ENCODE measurements at regions not wholly inside any gene's neighbourhood (a gene's known extent, or its start where the extent isn't known, plus 50 kb on each side); places are given as distances from the start of the nearest gene placed in this dataset.
"Not testable (repeated sequence)": the region's sequence is repeated elsewhere in the genome, so short reads cannot be mapped to it uniquely, and the experiment has no call there.

- no peak for DNase-seq (ENCODE audit: low spot score)
Measured at GRCh38 chr3:145550522-145550921, 610.5 kb downstream of the PLOD2 start.

- DNase-seq (ENCODE audit: low spot score) = no peak
Measured at GRCh38 chr3:145557405-145557804, 603.6 kb downstream of the PLOD2 start.

- DNase-seq (ENCODE audit: low spot score) = no peak
Measured at GRCh38 chr3:145578471-145578870, 582.5 kb downstream of the PLOD2 start.

GRCh38 chr3:145581694-145582093 lies 579.3 kb downstream of the PLOD2 start:
- no peak for DNase-seq (ENCODE audit: low spot score)

DNA sequence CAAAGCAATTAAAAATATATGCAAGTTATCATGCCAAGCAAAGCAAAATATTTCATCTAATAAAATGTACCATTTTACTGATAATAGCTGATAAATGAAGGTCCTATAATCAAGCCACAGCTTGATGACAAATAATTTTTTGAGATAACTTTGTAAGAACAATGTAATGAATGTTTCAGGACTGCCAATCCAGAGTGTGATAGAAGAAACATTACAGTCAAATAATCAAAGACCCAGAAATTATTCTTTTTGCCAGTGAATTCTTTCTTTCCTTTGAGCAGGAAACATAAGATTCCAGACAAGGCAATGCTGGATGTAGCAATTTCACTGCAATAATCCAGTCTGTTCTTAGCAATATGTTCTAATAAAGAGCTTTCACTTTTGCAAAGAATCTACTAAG lies 556.1 kb downstream of the PLOD2 start:
- DNase-seq (ENCODE audit: low spot score) = no peak

GRCh38 chr3:145620002-145620401 lies 541.0 kb downstream of the PLOD2 start:
- no peak for DNase-seq (ENCODE audit: low spot score)

- no peak for DNase-seq (ENCODE audit: low spot score)
Measured at GRCh38 chr3:145620486-145620885, 540.5 kb downstream of the PLOD2 start.

DNA sequence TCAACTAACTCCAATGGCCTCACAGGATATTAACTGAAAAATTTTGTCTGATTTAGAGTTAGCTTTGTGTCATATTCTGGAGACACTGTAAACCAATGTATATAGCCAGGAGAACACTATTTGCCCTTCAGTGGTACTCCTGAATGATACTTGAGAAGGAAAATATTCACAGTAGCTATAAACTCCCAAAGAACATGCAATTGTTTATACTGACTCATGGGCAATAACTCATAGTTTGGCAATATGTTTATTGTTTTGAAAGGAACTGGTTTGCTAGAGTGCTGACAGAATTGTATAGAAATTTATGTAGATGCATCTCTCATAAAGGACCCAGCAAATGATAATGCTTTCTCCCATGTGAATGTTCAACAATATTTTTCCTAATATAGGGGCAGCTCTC lies 537.6 kb downstream of the PLOD2 start:
- DNase-seq (ENCODE audit: low spot score) = no peak

- DNase-seq (ENCODE audit: low spot score) = no peak
Measured at GRCh38 chr3:145628211-145628610, 532.8 kb downstream of the PLOD2 start.

- DNase-seq (ENCODE audit: low spot score) = no peak
Measured at GRCh38 chr3:145637105-145637504, 523.9 kb downstream of the PLOD2 start.

DNA sequence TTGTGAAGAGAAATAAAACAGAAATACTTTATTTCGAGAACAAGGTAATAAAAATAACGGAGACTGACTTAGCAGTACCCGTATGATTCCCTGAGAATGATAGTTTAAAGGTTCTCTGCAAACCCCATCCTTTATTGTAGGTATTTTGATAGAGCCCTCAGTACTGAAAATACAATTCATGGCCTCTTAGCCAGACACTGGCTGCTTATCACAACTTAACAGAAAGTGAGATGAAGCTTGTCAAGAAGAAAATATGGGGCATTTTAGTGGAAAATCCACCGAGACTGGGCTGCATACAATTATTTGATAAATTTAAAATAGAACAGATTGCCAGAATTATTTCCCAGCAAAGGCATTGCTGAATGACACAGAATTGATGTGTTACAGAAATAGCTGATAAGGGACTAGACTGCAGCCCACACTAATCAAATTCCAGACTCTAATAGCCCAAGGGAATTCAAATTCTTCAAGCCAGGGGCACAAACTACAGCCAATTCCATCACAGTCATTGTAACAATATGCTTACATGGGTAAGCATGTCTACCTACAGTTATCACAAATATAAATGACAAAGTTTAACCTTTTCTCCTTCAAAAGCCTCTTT lies 521.9 kb downstream of the PLOD2 start:
- no peak for DNase-seq (ENCODE audit: low spot score)

DNA sequence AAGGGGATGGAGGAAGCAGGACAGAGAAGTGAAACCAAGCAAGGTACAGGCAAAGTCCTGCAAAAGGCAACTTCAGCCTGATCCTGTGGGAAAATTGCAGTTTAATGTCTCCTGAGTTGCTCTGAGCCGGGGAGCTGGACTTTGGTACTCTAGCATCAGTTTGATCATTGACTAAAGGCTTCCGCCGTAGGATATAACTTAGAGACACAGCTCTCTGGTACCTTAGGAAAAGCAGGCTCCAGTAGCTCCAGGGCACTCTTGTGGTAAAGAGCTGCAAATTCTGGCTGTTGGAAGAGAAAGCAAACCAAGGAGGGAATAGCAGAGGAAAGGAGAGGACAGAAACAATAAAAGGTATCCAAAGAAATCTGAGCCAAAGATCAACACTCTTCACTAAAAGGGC lies 521.1 kb downstream of the PLOD2 start:
- DNase-seq (ENCODE audit: low spot score) = no peak

DNA sequence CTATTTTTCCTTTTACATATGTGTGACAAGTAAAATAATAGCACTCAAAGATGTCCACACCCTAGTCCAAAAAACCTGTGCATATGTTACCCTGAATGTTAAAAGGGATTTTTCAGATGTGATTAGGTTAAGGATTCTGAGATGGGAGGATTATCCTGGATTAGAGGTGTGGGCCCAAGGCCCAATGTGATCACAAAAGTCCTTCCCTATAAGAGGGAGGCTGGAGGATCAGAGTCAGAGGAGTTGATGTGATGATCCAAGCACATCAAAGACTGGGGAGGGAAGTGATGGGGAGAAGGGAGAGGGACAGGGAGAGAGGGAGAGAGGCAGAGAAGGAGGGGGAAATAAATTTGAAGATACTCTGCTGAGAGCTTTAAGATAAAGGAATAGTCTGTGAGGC lies 512.6 kb downstream of the PLOD2 start:
- DNase-seq (ENCODE audit: low spot score) = no peak

DNA sequence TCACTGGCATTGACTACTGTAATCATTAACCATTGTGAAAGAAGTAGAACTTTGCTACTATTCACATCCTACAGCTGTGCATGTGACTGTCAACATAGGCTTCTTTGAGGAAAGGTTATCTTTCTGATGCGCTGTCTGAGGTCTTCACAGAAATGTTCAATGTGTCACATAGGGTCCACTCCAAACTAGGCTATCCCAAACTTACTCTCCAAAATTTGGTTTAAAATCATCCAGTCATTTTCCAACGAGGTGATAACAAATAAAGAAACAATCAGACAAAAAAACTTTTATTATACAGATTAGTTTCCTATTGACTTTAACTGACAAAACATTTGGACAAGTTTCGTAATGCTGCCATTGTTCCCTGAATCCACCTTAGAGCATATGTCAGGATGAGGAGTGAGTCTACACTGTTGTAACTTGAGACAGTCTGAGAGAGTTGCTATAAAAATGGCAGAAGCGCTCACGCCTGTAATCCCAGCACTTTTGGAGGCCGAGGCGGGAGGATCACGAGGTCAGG lies 511.6 kb downstream of the PLOD2 start:
- DNase-seq (ENCODE audit: low spot score) = no peak

DNA sequence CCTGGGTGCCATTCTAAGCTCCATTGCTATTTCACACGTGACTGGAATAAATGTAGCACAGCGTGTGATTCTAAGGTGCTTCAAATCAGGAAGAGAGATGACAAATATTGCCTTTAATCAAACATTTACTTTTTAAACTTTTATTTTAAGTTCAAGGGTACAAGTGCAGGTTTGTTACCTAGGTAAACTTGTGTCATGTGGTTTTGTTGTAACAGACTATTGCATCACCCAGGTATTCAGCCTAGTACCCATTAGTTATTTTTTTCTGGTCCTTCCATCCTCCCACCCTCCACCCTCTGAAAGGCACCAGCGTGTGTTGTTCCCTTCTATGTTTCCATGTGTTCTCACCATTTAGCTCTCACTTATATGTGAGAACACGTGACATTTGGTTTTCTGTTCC lies 510.8 kb downstream of the PLOD2 start:
- DNase-seq (ENCODE audit: low spot score) = no peak

- DNase-seq (ENCODE audit: low spot score) = no peak
Measured at GRCh38 chr3:145671121-145671520, 489.9 kb downstream of the PLOD2 start.

GRCh38 chr3:145673838-145674237 lies 487.1 kb downstream of the PLOD2 start:
- DNase-seq (ENCODE audit: low spot score) = no peak

GRCh38 chr3:145678401-145678800 lies 482.6 kb downstream of the PLOD2 start:
- no peak for DNase-seq (ENCODE audit: low spot score)

- no peak for DNase-seq (ENCODE audit: low spot score)
Measured at GRCh38 chr3:145681181-145681580, 479.8 kb downstream of the PLOD2 start.

DNA sequence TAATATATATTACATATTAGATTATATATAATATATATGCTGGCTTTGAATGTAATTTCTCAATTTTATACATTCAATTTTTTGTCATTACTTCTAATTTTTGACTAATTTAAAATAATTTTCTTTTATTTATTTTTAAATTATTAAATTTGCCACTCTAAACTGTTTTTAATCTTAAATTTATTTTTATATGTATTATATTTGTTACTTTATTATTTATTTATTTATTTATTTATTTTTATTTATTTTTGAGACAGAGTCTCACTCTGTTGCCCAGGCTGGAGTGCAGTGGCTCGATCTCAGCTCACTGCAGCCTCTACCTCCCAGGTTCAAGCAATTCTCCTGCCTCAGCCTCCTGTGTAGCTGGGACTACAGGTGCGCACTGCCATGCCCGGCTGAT lies 473.0 kb downstream of the PLOD2 start:
- not testable (repeated sequence) for DNase-seq (ENCODE audit: low spot score)

DNA sequence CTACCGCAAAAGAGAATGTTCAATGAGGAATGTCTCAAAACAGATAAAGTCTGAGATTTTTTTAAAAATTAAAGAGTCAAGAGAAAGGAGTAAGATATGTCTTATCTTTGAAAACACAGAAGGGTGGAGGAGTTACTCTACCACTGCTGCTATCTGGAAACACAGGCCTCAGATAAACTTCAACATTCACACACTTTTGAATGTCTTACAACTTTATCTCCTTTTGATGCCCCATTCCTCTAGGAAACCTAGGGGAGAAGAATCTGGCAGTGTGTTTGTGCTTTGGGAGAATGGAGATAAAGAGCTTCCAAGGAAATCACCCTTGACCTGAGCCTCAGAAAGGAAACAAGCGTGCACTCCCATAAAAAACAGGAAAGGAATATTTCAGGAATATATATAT lies 468.2 kb downstream of the PLOD2 start:
- DNase-seq (ENCODE audit: low spot score) = no peak

- no peak for DNase-seq (ENCODE audit: low spot score)
Measured at GRCh38 chr3:145696011-145696410, 465.0 kb downstream of the PLOD2 start.

DNA sequence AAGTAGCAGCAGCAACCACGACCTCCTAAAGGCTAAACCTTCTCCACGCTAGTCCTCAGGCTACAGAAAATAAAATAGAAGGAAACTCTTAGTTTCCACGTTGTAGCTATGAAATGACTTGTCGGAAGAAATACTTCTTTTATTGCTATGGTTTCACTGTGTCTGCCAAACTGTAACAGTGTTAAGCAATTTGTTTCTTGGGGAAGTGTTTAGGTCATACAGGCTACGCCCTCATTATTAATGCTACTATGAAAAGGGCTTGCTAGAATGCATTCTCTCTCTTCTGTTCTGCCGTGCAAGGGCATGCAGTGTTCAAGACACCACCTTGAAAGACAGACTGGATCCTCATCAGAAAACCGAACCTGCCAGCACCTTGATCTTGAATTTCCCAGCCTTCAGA lies 462.7 kb downstream of the PLOD2 start:
- DNase-seq (ENCODE audit: low spot score) = peak; percentile 2

- no peak for DNase-seq (ENCODE audit: low spot score)
Measured at GRCh38 chr3:145698749-145699148, 462.2 kb downstream of the PLOD2 start.

GRCh38 chr3:145704020-145704419 lies 457.0 kb downstream of the PLOD2 start:
- DNase-seq (ENCODE audit: low spot score) = no peak

Data from AG08395 (cell line).